HK-2 (cell line): ENCODE measurements at regions not wholly inside any gene's neighbourhood (a gene's known extent, or its start where the extent isn't known, plus 50 kb on each side); places are given as distances from the start of the nearest gene placed in this dataset.

Experiments used
- DNase-seq: peaks from one replicate; pipeline ENCODE4 v3.0.0-alpha.2; 2018; ENCODE audit not compliant: unreplicated experiment

DNA sequence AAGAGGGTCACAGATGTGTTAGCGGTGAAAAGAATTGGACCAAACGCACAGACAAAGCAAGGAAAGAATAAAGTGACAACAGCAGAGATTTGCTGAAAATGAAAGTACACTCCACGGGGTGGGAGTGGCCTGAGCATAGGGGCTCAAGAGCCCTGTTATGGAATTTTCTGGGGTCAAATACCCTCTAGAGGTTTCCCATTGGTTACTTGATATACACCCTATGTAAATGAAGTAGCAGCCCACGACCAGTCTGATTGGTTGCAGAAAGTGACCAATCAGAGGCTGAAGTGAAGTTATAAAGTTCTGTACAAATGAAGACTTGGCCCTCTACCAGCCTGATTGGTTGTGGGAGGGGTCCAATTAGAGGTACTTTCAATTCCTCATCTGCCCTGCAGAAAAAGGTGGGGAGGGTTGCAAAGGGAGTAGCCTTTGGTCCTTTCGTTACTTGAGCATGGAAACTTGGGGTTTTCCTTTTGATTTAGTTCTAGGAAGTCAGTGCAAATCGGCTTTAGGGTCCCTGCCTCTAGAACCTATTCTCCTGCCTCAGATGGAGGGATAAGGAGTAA lies 125.6 kb upstream of the PRPS1L1 start:
- DNase-seq = no peak

DNA sequence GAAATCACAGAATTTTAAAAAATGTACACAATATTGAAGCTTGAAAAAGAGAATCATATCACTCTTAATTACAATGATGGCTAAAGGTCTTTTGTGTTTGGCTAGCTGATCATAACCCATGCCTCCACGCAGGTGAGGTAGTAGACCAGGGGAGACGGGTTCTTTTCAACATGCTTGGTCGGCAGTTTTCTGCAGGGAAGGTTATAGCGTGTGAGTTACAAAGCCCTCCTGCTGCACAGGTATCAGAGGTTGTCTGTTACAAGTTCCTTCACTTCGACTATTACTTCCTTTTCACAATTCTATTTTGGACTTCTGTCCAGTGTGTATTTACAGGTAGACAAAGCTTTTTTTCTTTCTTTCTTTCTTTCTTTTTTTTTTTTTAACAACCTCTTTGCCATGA lies 127.1 kb upstream of the PRPS1L1 start:
- DNase-seq = no peak

DNA sequence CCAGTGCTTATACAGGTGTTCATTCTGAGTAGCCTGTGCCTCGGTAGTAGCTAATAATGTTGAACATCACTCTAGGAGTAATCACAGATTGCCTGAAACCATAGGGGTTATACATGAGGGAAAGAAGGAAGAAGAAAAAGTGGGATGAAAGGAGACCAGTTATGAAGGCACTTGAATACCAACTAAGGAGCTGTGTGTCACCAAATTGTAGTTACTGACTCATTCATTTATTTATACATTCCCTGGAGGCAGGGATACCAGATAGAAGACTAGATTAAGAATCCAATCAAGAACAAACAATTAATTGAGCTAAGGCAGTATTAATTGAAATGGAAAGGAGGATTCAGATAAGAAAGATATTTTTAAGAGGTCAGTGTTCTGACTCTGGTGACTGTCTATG lies 129.6 kb upstream of the PRPS1L1 start:
- no peak for DNase-seq

DNA sequence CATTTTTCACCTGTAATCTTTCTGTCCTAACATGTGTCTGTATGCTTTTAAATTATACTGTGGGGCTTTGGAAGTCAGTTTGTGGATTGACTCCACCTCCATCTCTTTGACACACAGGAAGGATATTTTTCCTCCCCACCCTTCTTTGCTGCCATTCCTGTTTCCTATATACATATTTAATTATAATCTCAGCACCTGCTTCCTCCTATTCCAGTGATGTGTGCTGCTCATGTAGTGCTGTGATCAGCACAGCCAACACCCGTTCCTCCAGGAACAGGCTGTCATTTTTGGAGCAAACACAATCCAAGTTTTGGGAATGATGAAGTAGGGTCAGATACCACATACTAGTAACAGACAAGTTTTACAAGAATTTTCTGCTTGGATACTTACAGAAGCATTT lies 135.0 kb upstream of the PRPS1L1 start:
- no peak for DNase-seq

DNA sequence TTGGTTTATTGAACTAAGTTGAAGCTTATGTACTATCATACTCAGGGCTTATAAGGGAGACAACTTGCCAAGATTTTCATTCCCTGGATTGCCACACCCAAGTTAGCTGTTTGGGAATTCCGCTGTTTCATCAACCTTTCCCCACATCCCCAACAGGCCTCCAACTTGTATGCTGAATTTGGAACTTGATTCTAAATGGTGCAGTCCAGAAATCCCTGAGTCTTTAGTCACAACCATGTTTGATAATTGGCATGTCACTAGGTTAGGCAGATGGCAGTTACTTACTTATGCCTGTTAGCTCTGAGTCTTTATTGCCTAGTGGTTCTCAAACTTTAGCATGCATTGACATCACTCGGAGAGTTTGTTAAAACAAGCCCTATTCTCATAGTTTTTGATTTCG lies 135.4 kb upstream of the PRPS1L1 start:
- no peak for DNase-seq

DNA sequence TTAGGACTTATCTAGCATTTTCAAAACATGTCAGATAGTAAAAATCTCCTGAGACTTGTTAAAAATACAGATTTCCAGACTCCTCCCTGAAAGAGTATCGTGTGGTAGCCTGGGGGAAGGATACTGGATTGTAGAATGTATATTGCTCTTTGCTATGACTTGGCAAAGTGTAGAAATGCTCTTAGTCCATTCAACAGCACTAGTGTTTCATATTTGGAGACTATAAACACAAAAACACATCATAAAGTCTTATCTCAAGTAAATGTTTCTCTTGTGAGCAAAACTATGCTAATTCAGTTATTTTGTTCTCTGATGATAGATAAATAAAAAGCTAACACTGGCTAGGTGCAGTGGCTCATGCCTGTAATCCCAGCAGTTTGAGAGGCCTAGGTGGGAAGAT lies 137.5 kb upstream of the PRPS1L1 start:
- DNase-seq = no peak

DNA sequence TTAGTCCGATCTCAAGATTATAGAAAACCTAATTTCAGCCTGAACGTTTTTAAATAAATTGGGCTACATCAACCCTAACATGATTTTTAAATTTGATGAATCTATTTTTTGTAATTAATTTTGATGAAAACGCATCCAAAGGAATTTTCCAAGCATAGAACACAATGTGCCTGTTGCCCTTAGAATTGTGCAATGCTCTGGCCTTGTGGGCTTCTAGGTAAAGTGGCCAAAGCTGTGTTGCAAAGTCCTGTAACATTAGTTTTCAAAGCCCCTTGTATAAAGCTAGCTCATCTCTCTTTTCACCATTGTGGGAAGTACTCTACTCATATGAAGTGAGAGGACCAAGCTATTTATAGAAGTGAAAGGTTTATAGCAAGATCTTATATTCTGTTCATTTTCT lies 138.4 kb upstream of the PRPS1L1 start:
- DNase-seq = no peak

DNA sequence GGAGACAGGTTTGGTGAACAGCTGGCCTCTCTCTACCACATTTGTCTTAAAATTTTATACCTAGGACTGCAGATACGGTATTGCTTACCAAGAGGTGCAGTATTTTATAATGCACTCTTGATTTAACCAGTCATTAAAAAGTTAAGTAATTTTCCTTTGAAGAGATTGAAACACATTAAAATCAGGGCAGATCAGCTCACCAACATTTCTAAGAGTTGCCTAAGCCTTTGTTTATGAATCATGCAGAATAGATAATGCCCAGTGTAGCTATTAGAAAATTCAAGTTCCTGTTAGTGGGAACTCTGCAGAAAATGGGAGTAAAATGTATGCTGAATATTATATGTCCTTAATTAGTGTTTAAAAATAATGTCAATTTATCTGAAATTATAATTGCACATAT lies 140.2 kb upstream of the PRPS1L1 start:
- no peak for DNase-seq

DNA sequence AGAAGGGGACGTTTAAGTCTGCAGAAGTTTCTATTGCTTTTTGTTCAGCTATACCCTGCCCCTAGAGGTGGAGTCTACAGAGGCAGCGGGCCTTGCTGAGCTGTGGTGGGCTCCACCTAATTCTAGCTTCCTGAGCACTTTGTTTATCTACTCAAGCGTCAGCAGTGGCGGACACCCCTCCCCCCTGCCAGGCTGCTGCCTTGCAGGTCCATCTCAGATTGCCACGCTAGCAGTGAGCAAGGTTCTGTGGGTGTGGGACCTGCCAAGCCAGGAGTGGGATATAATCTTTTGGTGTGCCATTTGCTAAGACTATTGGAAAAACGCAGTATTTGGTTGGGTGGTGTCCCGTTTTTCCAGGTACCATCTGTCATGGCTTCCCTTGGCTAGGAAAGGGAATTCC lies 147.3 kb upstream of the PRPS1L1 start:
- DNase-seq = no peak

DNA sequence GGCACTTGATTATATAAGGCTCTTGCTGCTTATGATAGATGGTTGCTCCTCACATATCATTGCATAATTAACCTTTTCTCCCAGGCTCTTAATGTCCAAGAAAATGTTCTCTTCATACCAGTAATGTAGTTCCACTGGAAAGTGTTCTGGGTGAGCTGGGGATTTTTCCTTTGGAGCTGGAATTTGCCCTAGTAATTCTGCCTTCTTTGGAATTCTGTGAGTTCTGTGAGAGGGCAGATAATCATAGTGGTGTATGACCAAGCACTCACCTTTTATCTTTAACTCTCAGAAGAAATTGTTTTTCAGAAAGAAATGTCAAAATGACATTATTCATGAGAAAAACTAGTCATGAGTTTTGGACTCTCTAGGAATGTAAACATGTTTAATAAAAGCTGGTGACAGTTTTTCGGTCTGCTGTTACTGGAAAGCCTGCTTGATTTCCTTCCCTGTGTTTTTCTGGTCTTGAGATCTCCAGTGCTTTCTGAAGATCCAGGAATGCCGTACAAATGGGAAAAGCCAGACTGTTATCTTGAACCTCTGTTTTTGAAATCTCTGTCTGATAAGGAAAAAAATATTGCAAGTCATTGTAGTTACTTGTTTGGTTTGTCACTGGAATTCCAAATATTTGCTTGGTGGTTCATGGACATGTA lies 148.3 kb upstream of the PRPS1L1 start:
- no peak for DNase-seq

DNA sequence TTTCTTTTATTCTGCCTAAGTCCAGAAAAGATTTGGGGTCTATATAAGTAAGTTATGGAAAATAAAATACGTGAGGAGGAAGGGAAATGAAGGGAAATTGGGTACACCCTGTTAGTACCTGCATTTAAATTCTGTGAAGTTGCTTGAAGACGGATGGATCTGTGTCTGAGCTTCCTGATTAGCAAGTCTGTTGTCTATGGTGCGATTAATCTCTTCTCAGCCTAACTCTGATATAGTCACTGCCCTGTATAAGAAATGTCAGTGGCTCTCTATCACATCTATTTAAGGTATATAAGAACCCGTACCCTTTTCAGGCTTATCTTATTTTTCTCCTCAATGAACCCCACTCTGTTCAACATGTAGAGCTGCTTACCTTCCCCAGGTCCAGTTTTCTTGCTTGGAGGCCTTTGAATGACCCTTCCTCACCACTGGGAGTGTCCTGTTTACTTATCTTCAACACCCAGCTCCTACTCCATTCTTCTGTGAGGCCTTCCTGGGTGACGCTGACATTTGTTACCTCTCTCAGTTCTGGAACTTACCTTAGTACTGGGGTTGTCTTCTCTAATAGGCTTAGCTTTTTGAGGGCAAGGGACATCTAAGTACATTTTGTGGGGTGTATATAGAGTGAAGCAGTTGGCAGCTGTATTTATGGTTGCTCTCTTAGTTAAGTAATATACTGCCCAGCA lies 149.6 kb upstream of the PRPS1L1 start:
- no peak for DNase-seq

DNA sequence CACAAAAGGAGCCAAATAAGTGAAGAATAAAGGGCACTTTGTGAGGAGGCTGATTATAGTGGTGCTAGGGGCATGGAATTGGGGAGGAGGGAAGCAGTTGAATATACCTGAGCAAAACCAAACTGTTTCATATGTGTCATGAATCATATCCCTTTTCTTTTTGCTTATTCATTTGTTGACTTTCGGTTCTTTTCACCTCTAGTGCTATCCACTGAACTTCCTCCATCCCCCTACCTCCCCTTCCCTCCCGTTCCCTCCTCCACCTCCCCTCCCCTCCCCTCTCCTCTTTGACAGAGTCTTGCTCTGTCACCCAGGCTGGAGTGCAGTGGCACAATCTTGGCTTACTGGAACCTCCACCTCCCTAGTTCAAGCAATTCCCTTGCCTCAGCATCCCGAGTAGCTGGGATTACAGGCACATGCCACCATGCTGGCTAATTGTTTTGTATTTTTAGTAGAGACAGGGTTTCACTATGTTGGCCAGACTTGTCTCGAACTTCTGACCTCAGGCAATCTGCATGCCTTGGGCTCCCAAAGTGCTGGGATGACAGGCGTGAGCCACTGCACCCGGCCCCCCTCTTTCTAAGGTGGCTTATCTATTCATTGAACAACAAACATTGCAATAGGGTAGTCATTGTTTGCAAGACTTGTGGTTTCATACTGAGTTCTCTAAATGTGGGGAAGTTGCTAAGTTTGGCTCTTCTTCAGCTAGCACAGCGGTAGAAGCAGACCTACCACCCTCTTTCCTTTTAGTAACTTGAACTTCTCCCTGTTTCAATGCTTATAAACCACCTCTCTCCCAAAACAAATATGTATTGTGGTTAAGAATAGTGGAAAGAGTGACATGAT lies 150.4 kb upstream of the PRPS1L1 start:
- no peak for DNase-seq

DNA sequence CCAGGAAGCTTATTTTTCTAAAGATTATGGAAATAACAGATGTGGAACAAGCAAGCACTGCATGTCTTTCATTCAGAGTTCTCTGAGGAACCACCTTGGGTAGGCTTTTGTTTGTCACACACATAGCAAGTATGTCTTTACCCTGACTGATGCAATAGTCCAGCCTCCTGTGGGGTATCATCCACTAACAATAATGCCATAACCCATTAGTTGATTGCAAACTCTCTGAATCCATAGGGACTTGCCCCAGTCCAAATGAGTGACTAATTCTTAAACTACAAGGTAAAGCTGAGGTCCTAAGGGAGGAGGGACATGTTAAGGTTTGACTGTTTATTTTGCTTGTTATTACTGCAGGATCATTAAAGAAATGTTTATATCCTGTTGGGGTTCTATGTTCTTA lies 151.4 kb upstream of the PRPS1L1 start:
- no peak for DNase-seq

DNA sequence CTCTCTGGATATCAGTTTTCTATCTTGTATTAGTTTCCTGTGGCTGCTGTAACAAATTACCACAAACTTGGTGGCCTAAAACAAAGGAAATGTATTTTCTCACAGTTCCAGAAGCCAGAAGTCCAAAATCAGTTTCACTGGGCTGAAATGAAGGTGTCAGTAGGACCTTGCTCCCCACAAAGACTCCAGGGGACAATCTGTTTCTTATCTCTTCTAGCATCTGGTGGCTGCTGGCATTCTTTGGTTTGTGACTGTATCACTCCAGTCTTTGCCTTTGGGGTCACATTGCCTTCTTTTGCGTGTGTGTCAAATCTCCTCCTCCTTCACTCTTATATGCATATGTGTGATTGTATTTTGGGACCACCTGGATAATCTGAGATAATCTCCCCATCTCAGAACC lies 153.0 kb upstream of the PRPS1L1 start:
- no peak for DNase-seq

DNA sequence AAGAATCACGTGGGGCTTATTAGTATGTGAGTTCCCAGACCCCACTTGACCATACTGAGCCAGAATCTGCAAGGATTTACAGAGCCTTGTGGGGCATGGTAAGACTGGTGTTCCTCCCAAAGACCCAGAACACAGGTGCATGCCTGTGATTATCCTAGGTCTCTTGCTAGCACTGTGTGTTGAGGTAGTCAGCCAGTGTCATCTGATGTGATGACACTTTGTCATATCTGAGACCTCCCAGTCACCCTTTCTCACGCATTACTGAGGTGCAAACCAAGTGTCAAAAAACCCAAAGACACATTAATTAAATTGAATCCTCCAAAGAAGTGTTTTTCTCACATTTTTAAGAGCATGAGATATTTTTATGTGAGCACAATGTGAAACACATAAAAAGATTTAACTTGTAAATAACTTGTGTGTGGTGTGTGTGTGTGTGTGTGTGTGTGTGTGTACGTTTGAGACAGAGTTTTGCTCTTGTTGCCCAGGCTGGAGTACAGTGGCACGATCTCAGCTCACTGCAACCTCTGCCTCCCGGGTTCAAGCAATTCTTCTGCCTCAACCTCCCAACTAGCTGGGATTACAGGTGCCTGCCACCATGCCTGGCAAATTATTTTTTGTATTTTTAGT lies 162.0 kb upstream of the PRPS1L1 start:
- DNase-seq = no peak

DNA sequence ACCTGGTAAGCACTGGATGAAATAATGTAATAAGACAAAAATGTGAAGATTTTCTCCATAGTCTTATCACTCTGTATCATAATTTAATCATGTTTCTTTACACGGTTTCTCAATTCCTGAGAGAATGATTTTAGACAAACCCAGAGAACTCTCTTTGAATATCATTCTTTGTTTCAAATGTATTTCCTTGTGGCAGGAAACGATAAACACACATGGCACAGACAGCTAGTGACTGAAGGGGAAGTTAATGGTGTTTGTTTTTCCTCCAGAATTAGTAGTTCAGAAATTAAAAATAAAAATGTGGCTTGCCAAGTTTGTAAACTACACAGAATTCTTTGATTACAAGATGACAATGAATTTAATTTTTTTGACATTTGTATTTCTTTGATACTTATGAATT lies 163.7 kb upstream of the PRPS1L1 start:
- no peak for DNase-seq

DNA sequence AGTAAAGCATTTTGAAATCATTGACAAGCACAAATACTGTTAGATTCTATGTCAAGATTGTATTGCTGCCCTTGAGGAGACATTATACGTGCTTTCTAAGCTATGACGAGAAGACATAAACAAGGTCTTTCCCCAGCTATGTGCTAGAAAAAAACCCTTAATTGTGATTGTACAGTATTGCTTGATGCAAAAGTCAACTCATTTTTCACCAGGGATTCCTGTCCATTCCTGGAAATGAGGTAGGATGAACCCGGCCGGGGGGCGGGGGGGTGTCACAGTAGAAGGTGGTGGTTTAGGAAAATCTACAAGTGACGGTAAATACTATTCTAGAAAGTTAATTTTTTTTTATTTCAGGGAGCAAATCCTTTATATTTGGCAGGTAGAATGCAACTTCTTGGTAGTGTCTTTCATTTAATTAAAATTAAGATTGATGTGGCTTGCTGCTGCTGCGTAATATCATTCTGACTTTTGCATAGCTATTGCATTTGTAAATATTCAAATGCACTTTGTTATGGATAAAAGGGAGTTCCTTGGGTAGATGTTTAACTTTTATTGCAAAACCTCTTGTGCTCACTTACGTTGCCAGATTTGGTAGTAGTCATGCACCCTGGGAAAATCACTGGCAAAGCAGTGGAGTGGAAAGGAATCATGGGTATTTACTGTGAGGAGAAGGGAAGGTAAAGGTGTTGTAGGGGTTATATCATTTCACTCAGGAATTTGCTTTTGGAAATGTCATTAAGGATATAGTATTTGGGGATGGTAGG lies 164.4 kb upstream of the PRPS1L1 start:
- no peak for DNase-seq

DNA sequence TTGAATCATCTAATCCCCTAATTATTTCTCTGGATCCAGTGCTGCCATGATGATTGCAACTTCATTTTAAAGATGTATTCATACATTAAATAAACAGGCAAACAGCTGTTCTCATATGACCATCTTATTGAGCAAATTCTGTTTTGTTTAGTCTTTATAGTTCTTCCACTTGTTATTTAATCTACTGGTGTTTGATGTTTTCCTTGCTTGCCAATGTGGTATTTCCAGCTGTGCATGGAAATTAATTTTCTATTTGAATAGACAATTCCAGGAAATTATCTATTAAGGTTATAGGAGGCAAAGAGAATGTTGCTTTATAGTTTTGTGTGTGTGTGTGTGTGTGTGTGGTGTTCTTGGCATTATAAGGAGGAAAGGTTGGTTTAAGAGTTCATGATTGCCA lies 167.0 kb upstream of the PRPS1L1 start:
- DNase-seq = no peak

DNA sequence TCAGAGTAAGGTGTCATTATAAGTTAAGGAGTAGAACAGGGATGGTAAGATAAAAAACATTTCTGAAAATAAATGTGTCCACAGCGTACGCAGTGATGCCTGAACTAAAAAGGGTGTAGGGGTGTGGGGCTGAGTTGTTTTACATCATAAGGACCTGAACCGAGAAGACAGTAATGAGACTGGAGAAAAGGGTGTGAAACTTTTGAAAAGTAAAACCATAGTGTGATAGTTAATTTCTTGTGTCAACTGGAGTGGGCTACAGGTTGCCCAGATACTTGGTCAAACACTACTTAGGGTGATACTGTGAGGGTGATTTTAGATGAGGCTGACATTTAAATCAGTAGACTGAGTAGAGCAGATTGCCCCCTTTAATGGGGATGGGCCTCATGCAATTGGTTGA lies 169.0 kb upstream of the PRPS1L1 start:
- no peak for DNase-seq

DNA sequence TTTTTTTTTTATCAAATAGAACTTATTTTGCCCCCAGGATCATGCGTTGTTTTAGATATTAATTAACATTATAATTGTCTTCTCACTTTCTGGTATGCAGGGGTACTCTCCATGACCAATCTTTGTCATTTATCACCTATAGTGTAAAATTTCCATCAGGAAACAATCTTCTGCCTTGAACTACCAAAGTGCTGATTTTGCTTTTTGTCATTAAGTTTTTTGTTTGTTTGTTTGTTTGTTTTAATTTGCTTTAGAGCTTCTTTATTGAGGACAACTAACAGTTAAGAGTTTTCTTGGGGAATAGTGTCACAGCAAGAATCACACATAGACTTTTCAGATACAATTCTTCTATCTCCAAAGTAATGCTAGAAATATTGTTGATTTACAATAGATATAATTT lies 171.2 kb upstream of the PRPS1L1 start:
- DNase-seq = no peak

DNA sequence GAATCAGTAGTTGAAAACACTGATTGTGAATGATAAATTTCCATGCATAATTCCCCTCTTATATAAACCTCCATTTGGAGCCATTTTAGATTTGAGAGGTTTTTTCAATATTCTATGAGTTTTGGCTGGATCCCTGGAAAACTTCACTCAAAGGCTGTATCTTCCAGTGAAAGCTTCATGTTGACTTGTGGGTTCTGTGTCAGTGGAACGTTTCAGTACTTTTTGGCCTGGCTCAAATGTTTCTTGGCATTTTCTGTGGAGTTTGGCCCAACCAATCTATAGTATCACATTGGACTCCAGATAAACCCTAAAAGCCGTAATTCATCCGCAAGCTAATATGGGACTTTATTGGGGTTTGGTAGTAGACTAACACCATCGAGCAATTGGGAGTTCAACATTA lies 172.6 kb upstream of the PRPS1L1 start:
- DNase-seq = no peak

DNA sequence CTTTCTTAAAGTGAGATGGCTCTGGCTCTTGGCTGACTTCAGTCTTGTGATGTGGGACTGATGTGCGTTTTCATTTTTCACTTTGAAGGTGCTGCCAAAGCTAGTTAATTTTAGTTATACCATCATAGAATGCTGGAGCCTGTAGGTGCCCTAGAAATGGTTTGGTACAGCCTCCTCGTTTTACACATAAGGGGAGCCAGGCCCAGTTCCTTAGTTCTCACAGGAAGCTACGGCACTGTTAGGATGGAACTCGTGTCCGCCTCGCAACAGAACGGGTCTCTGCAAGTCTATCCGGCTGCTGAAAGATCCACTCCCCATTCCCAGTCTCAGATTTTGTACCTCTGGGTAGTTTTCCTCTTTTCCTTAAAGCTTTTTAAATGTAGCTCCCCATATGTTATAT lies 173.2 kb upstream of the PRPS1L1 start:
- no peak for DNase-seq
